ENCODE measurements at regions not wholly inside any gene's neighbourhood (a gene's known extent, or its start where the extent isn't known, plus 50 kb on each side); places are given as distances from the start of the nearest gene placed in this dataset.
"Not testable (repeated sequence)": the region's sequence is repeated elsewhere in the genome, so short reads cannot be mapped to it uniquely, and the experiment has no call there.

DNA sequence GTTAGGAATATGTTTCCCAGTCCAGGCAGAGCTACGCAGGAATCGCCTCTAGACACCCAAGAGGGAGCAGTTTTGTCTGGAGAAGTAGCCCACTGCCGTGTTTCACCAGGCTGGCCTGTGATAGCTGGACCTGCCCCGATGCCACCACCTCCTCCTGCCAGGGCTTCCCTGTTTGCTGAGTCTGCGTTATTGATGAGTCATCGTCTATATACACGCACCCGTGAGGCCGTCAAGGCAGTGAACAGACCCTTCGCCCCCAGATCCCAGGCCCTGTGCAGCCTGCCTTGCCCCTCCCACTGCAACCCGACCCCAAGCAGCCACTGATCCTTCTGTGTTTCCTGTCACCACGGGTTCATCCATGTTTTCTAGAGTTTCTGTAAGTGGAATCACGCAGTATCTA is 141.9 kb downstream of the IGLL1 start:
- H3K27ac ChIP-seq, result no peak overlapping the region
- TF ChIP-seq, protein P1, sequence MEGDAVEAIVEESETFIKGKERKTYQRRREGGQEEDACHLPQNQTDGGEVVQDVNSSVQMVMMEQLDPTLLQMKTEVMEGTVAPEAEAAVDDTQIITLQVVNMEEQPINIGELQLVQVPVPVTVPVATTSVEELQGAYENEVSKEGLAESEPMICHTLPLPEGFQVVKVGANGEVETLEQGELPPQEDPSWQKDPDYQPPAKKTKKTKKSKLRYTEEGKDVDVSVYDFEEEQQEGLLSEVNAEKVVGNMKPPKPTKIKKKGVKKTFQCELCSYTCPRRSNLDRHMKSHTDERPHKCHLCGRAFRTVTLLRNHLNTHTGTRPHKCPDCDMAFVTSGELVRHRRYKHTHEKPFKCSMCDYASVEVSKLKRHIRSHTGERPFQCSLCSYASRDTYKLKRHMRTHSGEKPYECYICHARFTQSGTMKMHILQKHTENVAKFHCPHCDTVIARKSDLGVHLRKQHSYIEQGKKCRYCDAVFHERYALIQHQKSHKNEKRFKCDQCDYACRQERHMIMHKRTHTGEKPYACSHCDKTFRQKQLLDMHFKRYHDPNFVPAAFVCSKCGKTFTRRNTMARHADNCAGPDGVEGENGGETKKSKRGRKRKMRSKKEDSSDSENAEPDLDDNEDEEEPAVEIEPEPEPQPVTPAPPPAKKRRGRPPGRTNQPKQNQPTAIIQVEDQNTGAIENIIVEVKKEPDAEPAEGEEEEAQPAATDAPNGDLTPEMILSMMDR (conservative IDR thresholded peaks at IDR 0.05), result no peak

DNA sequence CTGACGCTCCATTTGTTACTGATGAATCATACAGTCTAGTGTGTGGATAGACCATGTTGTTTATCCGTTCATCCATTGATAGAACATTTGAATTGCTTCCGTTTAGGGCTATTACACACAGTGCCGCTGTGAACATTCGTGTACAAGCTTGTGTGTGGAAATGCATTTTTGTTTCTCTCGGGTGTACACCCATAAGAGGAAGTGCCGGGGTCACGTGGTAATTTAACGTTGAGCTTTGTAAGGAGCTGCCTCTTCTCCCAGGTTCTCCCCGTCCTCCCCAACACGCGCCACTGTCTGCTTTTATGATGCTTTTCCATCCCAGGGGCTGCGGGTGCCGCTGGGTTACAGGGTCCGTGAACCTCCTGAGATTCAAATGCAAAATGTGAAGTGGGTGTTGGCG is 142.3 kb downstream of the IGLL1 start:
- TF ChIP-seq, protein P1 (conservative IDR thresholded peaks at IDR 0.05), result no peak
- H3K27ac ChIP-seq, result no peak overlapping the region

DNA sequence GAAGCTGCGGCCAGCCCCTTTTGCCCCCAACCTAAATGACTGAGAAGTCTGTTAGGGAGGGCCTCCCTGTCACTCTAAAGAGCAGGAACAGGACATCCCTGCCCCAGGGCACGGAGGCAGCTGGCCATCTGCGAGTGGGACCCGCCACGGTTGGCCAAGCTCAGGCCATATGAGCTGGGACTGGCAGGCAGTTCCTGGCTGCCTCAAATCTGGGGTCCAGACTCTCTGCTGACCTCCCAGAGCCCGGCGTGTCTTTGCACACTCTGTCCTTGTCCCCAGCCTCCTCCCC is 143.0 kb downstream of the IGLL1 start:
- not testable (repeated sequence) for H3K27ac ChIP-seq

DNA sequence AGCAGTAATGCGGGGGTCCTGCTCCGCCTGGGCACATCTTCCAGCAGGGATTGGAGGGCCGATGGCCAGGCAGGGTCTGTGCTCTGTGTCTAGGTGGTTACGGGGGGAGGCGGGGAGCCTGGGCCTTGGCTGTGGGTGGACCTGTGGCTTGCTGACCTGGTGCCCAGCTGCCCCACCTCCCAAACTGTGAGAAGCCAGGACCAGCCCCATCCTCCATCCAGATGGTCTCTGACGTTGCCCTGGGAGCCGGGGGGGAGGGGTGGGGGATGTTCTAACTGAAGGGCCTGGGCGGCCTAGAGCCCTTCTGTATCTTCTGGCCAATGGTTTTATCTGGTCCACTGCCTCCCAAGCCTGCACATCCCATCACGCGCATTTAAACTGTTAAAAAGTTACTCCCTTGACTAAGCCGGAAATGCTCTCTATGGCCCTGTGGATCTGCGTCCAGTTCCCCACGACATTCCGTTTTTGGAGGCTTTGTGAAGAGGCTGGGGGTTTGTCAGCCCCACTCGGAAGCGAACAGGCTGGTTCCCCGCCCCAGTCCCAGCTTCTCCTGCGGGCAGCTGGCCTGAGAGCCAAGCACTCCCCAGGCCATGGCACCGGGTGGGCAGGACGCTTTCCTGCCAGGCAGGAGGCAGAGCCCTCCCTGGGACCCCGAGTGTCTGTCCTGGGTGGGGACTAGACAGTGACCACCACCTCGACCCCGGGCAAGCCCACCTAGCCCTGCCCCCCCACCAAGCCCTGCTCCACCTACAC is 143.6 kb downstream of the IGLL1 start:
- not testable (repeated sequence) for H3K27ac ChIP-seq

DNA sequence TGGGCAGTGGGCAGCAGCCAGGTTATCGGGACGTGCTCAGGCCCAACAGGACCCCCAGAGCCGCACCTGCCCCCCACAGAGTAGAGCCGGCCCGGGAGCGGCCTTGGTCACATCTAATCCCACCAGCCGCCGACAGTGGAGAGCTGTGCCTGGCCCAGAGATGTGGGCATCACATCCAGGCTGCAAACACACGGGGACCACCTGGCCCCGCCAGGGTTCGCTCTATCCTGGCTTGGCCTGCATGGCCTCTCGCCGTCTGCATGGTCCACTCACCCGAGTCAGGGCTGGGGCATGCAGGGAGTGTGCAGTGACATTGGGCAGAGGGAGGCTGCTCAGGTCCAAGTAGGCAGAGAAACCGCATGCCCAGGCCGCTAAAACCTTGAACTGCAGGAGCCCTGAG is 144.9 kb downstream of the IGLL1 start:
- H3K27ac ChIP-seq, result not testable (repeated sequence)

DNA sequence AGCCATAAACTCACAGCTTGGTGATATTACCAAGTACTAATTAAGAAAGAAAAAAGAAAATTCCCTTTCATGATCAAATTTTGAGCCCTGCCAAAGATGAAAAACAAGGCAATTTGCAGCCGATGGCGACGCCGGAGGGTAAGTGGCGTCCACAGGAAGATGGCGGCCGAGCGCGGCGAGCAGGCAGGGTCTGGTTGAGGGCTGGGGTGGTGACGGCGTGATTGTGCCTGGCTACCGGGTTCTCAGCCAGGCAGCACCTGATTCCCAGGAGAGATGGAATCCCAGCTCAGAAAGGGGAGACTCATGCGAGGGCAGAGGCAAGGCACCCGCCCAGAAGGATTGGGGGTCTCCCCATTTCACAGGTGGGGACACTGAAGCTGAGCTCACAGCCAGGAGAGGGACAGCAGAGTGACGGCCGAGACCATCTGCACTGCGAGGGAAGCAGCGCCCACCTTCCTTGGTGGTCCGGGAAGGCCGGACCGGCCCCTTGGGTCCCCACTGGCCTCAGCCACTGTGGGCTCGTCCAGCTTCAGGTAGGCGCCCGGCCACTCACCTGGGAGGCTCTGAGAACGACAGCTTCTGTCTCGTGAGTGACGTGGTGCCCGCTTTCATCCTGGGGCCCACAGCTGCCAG is 145.8 kb downstream of the IGLL1 start:
- H3K27ac ChIP-seq, result peak overlapping the region; percentile 52; the same call in 1 of the 2 replicates

DNA sequence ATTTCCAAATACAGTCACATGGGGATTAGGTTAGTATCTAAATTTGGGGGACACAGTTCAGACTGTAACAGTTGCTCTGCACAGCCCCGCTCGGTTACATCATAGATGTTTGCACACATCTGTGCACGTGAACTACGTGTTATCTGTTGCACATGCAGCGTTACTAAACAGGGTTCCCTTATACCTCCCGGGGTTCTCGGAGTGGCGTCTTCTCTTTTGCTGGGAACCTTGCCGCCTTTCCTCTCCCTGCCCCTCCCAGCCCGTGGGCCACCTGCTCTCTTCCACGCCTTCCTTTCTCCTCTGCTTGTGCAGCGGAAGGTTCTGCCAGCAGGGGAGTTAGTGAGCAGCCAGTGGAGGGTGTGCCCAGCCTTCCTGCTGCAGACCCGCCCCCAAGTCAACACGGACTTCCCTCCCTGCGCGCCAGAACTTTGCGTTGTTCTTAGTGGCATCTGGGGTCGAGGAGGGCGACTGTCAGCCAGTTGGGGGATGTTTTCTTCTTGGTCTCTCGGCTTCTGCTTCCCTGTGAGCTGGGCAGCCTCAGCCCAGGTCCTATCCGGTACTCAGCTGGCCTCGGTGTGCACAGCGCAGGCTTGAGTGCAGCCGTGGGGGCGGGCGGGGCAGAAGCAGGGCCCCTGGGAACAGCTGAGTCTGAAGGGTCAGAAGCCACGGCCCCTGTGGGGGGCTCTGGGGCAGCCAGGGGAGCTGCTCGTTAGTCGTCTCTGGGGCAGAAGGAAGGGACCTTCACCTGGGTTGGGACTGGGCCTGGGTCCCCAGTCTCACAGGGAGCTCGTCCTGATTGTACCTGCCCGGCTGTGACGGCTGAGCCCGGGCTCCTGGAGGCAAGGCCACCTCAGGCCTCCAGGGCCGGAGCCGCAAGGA is 146.7 kb downstream of the IGLL1 start:
- peak overlapping the region; percentile 52; the same call in 1 of the 2 replicates for H3K27ac ChIP-seq
- TF ChIP-seq, protein P1 (conservative IDR thresholded peaks at IDR 0.05), result peak; percentile 78

DNA sequence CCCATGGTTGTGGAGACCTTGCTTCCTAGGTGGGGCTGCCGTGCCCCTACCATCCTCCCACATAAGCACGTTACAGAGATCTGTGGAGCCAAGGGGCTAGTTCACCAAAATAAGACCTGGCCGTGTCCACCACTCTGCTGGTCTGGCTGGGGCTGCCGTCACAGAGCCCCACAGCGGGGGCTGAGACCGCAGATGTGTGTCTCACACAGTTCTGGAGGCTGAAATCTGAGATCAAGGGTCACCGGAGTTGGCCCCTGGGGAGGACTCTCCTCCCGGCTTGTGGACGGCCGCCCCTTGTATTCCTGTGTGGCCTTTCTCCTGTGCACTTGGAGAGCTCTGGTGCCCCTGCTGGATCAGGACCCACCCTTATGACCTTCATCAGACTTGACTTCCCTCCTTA is 147.4 kb downstream of the IGLL1 start:
- H3K27ac ChIP-seq, result peak overlapping the region; percentile 52; the same call in 1 of the 2 replicates

DNA sequence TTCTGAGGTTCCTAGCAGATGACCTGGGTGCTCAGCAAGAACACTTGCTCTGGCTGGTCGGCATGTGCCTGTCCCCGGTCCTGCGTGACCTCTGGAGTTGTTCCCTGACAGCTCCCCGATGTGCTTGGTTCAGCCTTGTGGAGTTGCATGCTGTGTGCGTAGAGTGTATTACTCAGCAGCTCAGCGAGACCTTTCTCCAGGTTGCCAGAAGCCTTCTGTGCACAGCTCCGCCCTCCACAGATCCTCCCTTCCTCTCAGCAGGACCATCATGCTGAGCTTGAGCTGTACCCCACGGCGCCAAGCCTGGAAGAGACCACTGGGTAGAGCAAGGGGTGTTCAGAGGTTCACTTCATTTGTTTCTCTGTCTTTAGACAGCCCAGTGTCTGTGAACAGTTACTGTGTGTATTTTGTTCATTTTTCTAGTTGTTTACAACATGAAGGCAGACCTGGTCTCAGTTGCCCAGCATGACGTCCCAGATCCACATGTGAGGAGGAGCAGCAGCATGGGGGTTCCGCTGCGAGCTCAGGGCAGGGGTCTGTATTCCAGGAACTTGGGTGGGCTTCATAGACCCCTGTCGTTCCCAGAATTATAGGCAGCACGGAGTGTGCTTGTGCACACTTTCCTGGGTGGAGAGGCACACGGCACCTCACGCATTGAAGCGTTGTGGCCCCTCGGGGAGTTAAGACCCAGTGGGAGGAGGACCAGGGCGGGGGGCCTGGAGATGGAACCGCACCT is 148.6 kb downstream of the IGLL1 start:
- no peak overlapping the region for H3K27ac ChIP-seq
- TF ChIP-seq, protein P1 (conservative IDR thresholded peaks at IDR 0.05), result no peak

DNA sequence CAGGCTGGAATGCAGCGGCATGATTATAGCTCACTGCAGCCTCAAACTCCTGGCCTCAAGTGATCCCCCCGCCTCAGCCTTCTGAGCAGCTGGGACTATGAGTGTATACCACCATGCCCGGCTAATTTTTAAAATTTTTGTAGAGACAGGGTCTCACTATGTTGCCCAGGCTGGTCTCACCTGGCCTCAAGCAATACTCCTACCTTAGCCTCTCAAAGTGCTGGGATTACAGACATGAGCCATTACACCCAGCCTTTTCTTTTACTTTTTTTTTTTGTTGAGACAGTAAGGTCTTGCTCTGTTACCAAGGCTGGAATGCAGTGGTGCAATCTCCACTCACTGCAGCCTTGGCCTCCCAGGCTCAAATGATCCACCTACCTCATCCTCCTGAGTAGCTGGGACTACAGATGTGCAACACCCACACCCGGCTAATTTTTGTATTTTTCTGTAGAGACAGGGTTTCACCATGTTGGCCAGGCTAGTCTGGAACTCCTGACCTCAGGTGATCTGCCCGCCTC is 155.5 kb downstream of the IGLL1 start:
- peak overlapping the region; percentile 13; the same call in 1 of the 2 replicates for H3K27ac ChIP-seq
